IPS-18a (cell line): ENCODE measurements at regions not wholly inside any gene's neighbourhood (a gene's known extent, or its start where the extent isn't known, plus 50 kb on each side); places are given as distances from the start of the nearest gene placed in this dataset.

Experiments
- H3K27ac ChIP-seq: one replicate; pipeline ENCODE4 v1.5.1; 2013; ENCODE audit warnings: low read length
- H3K27me3 ChIP-seq: one replicate; pipeline ENCODE4 v1.6.1; 2013; ENCODE audit warnings: mild to moderate bottlenecking, low read length; ENCODE audit not compliant: control insufficient read depth, insufficient read depth
- H3K36me3 ChIP-seq: one replicate; pipeline ENCODE4 v1.6.1; 2013; ENCODE audit warnings: low read depth, low read length; ENCODE audit not compliant: control insufficient read depth
- H3K4me1 ChIP-seq: one replicate; pipeline ENCODE4 v1.6.1; 2013; ENCODE audit warnings: low read depth, low read length; ENCODE audit not compliant: control insufficient read depth
- H3K4me3 ChIP-seq: one replicate; pipeline ENCODE4 v1.5.1; 2013; ENCODE audit warnings: low read length
- H3K9ac ChIP-seq: one replicate; pipeline ENCODE4 v1.6.1; 2013; ENCODE audit warnings: mild to moderate bottlenecking, low read length, moderate library complexity
- H3K9me3 ChIP-seq: one replicate; pipeline ENCODE4 v1.6.1; 2013; ENCODE audit warnings: low read depth, low read length; ENCODE audit not compliant: control insufficient read depth

DNA sequence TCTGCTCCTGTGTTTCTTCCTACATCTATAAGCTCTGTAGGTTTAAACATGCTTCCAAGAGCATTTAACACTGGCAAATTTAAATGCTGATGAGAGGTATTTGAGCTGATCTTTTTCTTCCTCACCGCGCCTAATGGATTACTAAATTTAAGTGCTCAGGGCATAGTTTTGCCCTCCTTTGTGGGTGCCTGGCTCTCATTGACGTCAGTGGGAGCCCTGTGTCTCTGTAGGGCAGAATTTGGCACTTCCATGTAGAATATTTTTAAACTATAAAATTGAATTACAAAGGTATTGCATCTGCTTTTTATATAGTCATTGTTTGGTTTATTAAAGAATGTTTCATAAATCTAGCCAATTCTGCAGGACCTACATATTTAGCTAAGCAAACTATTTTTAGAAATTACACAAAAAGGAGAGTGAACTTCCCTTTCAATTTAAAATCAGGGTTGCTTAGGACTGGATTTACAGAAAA, 444.8 kb downstream of the AEBP2 start:
- no peaks in the 10 kb centered on the region for H3K9me3 ChIP-seq
- H3K4me3 ChIP-seq: no peak overlapping the region
- no peaks in the 10 kb centered on the region for H3K27me3 ChIP-seq
- H3K9ac ChIP-seq: no peak overlapping the region
- H3K4me1 ChIP-seq: no peaks in the 10 kb centered on the region
- H3K27ac ChIP-seq: no peak overlapping the region
- no peaks in the 10 kb centered on the region for H3K36me3 ChIP-seq

DNA sequence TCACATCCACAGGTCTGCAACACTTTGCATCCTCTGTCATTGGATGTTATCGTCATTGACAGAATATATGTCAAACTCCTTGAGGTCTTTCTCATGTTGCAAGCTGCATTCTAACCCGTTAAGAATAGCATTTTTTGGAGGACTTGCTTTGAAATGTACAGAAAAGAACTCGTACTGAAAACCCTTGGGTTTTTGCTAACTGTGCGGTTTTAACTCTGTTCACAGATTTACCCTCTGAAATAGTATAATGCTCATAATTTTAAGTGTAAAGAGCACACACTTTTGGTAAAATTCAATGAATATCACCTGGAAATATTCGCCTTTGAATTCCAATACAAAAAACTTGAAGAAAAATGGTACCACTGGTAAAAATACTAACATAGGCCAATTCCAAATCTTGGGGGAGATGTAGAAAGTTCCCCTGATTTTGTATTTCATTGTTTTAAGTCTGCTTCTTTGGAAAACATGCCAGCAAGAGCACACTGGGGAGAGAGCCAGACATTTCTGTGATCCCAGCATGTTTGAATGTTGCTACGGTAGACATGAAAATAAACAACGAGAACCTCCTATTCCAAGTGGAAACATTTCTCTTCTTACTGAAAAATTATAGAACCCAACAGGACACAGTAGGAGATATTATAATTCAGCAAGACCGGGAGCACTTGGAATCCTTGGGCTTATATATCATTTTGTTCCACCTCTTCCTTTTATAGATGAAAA, 446.0 kb downstream of the AEBP2 start:
- Histone ChIP-seq H3K9me3 (no peaks in the 10 kb centered on the region), H3K4me3 (no peak overlapping the region), H3K27ac (no peak overlapping the region), H3K27me3 (no peaks in the 10 kb centered on the region), H3K36me3 (no peaks in the 10 kb centered on the region), H3K9ac (no peak overlapping the region), H3K4me1 (no peaks in the 10 kb centered on the region)

DNA sequence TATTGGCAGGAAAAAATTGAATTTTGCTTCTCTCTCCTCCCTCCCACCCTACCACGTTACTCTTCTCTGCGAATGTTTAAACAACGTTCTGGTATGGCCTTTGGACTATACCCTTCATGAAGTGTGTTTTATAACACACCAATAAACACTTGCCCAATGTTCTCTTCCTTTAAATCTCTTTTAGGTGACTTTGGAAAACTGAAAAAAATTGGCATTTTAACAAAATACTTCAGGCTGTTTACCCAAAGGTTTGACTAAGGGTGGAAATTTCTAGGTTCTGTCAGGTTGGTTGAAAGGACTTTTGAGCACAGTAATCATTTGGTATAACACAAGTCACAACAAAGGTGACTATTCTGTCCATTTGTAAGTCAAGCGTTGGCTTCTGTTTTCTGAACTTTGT, 446.8 kb downstream of the AEBP2 start:
- H3K36me3 ChIP-seq: no peaks in the 10 kb centered on the region
- H3K4me1 ChIP-seq: no peaks in the 10 kb centered on the region
- H3K4me3 ChIP-seq: no peak overlapping the region
- H3K27ac ChIP-seq: no peak overlapping the region
- H3K27me3 ChIP-seq: no peaks in the 10 kb centered on the region
- H3K9me3 ChIP-seq: no peaks in the 10 kb centered on the region
- H3K9ac ChIP-seq: no peak overlapping the region

DNA sequence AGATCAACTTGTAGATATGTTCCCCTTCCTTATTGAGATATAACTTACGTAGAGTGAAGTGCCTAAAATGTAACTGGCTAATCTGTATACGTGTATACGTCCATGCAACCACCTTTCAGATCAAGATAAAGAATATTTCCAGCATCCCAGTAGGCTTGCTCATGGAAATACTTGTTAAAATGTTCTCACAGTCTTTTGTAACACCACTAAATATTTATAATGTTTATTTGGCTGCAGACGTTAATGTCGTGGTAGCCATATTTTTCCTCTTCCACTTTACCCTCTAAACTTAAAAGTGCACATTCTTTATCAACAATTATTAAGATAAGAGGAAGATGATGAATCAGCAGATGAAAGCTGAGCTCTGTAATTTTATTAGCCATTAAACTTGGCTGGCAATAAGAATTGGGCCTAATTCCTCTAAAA, 447.4 kb downstream of the AEBP2 start:
- Histone ChIP-seq H3K27me3 (no peaks in the 10 kb centered on the region), H3K9me3 (no peaks in the 10 kb centered on the region), H3K36me3 (no peaks in the 10 kb centered on the region)

DNA sequence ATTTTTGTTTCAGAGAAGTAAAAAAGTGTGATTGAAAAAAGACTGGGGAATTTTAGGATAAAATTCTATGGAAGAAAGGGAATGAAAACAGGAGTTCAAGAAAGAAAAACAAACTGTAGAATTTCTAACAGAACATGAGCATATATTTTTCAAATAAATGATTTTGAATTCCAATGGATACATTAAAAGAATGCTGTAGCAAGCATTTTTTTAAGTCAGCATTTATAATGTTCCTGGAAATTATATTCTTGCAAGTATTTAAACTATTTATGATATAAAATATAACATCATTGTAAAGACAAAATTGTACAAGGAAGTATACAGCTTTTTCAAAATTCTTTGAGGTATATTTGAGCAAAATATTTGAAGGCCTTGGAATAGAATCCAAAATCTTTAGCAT, 450.7 kb downstream of the AEBP2 start:
- no peak overlapping the region for H3K4me3 ChIP-seq
- H3K4me1 ChIP-seq: no peaks in the 10 kb centered on the region
- H3K27ac ChIP-seq: no peak overlapping the region
- no peaks in the 10 kb centered on the region for H3K9me3 ChIP-seq
- no peak overlapping the region for H3K9ac ChIP-seq
- H3K27me3 ChIP-seq: no peaks in the 10 kb centered on the region
- no peaks in the 10 kb centered on the region for H3K36me3 ChIP-seq

More for the DNA sequence above, 447.4 kb downstream of the AEBP2 start:
- no peaks in the 10 kb centered on the region for H3K4me1 ChIP-seq
- H3K4me3 ChIP-seq: no peak overlapping the region
- H3K9ac ChIP-seq: no peak overlapping the region
- H3K27ac ChIP-seq: no peak overlapping the region

DNA sequence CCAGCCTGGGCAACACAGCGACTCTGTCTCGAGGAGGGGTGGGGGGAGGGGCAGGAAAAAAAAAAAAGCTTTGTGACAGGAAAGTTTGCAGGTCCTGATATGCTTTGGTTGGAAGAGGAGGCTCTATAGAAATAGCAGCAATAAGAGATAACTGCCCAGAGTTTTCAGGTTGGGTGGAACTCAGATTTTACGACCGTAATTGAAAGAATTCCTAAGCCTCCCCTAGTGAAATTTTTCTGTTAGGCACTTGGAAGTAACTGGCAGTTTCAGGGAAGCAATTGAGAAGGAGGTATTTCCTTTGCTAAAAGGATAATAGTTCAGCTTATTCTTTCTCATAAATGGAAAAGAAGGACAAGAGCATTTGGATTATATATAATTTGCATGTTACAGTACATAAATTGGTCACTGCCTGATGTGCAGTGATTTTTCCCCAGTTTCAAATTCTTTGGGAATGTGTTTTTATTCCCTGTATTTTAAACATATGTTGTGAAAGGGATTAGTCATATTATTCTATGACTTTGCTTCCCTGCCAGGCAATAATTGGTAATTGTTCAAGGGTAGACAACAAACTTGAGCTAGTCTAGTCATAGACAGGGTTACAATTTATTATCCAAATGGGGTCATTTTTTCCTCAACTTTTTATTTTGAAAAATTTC, 452.8 kb downstream of the AEBP2 start:
- no peaks in the 10 kb centered on the region for H3K9me3 ChIP-seq
- no peaks in the 10 kb centered on the region for H3K27me3 ChIP-seq
- H3K9ac ChIP-seq: no peak overlapping the region
- no peak overlapping the region for H3K4me3 ChIP-seq
- H3K4me1 ChIP-seq: no peaks in the 10 kb centered on the region
- no peak overlapping the region for H3K27ac ChIP-seq
- no peaks in the 10 kb centered on the region for H3K36me3 ChIP-seq

DNA sequence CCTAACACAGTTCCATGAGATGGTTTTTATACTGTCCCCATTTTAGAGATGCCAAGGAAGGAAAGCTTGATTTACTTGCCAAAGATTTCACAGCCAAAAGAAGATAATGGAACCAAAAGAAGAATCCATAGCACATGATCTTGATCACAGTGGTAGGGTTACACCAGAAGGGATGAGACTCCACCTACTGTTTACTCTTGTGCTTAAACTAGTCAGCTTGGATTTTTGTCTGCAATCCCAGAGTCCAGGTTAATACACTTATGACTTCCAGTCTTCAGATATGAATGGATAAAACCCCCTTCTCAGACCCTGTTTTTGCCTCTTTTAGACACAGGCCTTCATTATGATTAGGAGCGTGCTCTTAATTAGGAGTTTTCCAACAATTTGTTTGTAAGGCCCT, 454.2 kb downstream of the AEBP2 start:
- no peak overlapping the region for H3K4me3 ChIP-seq
- H3K27me3 ChIP-seq: no peaks in the 10 kb centered on the region
- H3K36me3 ChIP-seq: no peaks in the 10 kb centered on the region
- H3K9ac ChIP-seq: no peak overlapping the region
- H3K27ac ChIP-seq: no peak overlapping the region
- H3K4me1 ChIP-seq: no peaks in the 10 kb centered on the region
- H3K9me3 ChIP-seq: no peaks in the 10 kb centered on the region

DNA sequence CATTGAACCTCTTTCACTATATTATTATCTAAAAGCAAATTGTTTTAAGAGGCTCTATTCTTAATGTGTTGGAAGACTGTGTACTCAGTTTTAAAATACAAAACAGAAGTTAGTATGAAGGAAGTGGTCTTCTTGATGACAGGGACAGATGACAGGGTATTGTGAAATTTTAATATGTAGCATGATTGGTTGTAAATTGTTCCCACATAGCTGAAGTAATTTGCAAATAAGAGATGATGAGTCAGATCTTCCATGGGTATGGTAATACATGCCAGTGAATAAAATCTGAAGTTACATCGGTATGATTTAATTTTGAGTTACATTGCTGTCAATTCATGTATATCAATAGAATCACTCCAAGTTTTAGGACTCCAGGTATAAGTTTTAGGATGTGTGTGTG, 454.8 kb downstream of the AEBP2 start:
- H3K9me3 ChIP-seq: no peaks in the 10 kb centered on the region
- H3K4me3 ChIP-seq: no peak overlapping the region
- H3K27ac ChIP-seq: no peak overlapping the region
- no peaks in the 10 kb centered on the region for H3K4me1 ChIP-seq
- H3K9ac ChIP-seq: no peak overlapping the region
- H3K27me3 ChIP-seq: no peaks in the 10 kb centered on the region
- no peaks in the 10 kb centered on the region for H3K36me3 ChIP-seq

DNA sequence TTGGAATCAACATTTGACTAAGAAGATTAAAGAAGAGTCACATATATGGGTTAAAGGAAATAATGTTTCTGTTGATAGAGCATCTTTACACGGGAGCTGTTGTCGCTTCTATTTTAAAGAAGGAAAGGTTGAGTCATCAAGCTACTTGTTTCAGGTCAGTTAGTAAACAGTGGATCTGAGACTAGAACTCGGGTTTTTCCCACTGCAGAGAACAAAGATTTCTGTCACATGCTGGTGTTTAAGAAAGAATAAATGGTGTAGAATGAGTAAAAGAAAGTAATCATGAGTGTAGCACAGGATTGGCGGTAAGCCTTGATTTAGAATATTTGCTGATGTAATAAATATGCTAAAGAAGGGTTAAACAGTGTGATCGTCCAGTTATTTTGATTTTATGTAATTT, 455.5 kb downstream of the AEBP2 start:
- H3K9ac ChIP-seq: no peak overlapping the region
- no peak overlapping the region for H3K27ac ChIP-seq
- no peaks in the 10 kb centered on the region for H3K9me3 ChIP-seq
- no peaks in the 10 kb centered on the region for H3K4me1 ChIP-seq
- H3K27me3 ChIP-seq: no peaks in the 10 kb centered on the region
- H3K4me3 ChIP-seq: no peak overlapping the region
- no peaks in the 10 kb centered on the region for H3K36me3 ChIP-seq

DNA sequence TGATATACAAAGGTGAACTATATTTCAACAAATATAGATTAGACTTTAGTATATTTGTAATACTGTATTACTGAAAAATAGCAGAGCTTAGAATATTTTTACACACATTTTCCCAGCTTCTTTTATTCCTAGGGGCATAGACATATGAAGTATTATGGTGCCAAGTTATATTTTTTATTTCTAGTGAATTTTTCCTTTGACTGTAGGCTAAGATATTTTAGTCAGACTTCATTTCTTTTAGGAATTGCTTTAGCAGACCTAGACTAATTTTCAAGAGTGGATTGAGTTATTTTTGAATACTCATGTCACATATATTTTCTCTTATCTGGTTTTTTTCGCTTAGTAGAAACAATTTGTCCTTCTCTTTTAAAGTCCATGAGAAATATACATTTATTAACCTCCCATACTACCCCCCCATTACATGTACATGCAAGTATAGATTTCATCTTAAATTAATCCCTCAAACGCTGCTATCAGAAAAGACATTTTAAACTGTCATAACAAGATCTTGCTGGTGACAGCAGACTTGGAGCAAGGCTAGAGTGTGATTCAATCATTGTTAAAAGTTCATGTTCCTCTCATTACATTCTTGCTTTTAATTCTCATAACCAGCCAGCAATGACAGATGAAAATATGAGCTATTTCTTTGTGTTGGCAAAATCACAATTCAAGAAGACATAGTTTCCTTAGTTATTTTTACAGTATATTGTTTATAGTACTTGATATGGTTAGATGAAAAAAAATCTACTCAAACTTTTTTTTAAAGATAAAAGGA, 456.1 kb downstream of the AEBP2 start:
- Histone ChIP-seq H3K9me3 (no peaks in the 10 kb centered on the region), H3K9ac (no peak overlapping the region), H3K4me1 (no peaks in the 10 kb centered on the region), H3K27ac (no peak overlapping the region), H3K4me3 (no peak overlapping the region), H3K27me3 (no peaks in the 10 kb centered on the region), H3K36me3 (no peaks in the 10 kb centered on the region)

DNA sequence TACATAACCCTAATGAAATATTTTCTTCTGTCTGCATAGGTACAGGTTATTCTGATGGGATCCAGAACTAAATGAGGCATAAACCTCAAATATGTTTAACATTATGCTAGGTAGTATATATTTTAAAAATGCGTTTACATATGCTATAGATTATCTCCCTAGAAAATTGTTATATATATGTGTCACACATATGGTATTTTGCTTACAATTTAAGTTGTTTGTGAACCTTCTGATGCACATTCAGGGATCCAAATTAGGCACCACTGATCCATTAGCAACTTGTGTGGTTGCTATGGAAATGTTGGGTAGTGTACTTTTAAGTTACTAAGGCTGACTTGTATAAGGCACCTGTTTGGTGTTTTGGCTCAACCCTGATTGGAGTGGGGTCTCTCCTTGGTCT, 456.7 kb downstream of the AEBP2 start:
- no peak overlapping the region for H3K9ac ChIP-seq
- no peaks in the 10 kb centered on the region for H3K27me3 ChIP-seq
- no peak overlapping the region for H3K27ac ChIP-seq
- H3K4me1 ChIP-seq: no peaks in the 10 kb centered on the region
- no peaks in the 10 kb centered on the region for H3K9me3 ChIP-seq
- H3K4me3 ChIP-seq: no peak overlapping the region
- no peaks in the 10 kb centered on the region for H3K36me3 ChIP-seq
